GM18520 (cell line): ENCODE measurements at regions not wholly inside any gene's neighbourhood (a gene's known extent, or its start where the extent isn't known, plus 50 kb on each side); places are given as distances from the start of the nearest gene placed in this dataset.
A peak's percentile ranks its signal among the peaks of the same experiment; 100 is the strongest.
"Not testable (repeated sequence)": the region's sequence is repeated elsewhere in the genome, so short reads cannot be mapped to it uniquely, and the experiment has no call there.

Experiments used
- ATAC-seq: cut with Tn5 transposase; IDR thresholded peaks from one replicate; pipeline ENCODE4 v1.9.1; 2021; ENCODE audit not compliant: unreplicated experiment

DNA sequence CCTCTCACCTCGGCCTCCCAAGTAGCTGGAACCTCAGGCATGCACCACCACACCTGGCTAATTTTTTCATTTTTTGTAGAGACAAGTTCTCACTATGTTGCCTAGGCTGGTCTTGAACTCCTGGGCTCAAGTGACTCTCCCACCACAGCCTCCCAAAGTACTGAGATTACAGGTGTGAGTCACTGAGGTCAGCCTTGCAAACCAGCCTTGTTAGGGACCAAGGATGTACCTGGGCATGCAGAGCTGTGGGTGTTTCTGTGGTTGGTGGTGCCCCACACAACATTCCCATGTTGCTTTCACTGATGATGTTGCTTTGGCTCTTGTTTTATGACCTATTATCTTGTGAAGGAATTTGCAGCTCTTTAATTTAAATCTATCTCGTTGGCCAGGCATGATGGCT lies 54.8 kb downstream of the OTUD1 start:
- ATAC-seq = no peak

DNA sequence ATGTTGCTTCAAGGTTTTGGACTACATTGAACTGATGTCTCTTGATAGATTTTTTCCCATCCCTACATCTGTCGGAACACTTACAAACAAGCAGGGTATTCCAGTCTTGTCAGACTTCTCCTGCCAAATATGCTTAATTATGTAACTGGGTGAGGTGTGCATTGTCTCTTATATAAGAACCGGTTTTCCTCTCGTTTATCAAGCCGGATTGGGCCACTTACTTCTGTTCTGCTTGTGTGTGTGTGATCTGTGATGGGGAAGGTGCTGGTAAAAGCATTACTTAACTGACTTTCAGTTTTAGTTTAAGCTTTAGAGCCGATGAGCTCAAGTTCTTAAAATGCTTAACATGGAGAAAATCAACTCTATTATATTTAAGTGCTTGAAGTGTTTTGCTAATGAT lies 57.9 kb downstream of the OTUD1 start:
- no peak for ATAC-seq

DNA sequence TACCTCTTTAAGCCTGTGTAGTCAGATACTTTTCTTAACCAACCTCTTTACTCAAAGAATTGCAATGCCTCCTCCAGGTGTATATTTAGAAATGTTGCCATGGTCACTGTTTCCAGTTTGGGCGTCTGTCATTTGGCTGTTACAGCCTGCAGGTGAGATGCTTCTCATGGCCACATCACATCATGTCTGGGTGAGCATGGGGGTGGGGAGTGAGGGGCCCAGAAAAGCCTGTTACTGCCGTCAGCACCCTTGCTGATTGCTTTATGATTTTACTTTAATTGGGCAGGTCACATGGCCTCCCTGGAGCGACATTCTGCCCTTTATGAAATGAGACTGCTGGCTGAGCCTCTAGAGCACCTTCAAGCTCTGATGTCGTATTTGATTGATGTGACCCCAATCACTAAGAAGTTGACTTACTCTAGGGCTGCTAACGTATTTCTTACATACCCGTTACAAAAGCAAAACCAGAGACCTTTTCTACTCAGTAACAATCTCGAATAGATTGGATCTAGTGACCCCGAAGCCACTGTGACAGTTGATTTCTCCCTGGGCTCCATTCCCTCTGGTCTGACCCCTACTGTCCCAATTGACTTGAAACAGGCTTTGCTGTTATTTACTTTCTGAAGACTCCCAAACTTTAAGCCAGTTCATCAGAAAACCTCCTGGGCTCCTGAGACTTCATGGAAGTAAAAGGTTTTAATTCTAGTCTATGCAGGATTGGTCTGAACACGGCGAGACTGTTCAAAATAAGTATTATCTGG lies 60.7 kb downstream of the OTUD1 start:
- no peak for ATAC-seq

DNA sequence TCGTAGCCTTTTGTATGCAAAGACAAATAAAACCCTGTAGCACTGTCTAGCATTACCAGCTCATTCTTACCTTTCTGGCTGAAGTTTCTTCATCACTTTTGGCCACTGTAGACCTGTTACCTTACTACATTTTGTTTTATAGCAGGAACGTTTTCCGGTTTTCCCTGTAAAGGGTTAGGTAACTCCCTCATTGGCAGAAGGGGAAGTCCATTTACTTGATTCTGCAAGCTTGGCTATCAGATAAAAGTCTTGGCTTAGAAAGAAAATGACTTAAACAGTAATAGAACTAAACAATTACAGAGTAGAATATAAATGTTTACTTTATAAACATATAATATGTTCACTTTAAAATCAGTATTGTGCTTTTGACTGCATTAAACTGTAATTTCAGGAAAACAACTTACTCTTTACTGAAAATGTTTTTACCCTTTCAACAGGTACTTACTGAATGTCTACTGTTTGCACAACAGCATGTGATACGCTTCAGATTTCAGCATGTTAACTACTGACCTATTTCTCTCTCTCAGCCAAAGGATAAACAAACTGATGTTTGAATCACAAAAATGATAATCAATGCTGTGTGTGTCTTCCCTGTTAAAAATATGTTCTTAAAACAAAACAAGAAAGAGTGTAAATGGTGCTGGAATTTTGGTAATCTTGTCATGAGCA lies 67.1 kb downstream of the OTUD1 start:
- no peak for ATAC-seq

DNA sequence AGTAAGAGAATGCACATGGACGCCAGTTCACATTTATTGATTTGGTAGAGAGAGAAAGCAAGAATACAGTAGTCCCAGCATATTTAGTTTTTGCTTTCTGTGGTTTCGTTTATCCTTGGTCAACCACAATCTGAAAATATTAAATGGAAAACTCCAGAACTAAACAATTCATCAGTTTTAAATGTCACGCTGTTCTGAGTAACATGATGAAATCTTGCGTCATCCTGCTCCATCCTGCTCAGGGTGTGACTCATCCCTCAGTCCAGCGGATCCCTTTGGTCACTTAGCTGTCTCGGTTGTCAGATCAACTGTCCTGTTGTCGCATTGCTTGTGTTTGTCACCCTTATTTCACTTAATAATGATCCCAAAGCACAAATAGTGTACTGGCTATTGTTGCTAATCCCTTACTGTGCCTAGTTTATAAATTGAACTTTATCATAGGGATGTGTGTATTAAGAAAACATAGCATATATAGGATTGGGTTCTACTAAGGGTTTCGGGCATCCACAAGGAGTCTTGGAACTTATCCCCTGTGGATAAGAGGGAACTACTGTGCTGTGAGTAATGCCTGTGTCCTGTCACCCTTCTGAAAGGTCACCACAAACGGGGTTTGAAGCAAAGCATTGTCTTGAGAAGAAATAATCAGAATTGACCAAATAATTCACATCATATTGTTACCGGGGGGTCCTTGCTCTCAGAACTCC lies 73.6 kb downstream of the OTUD1 start:
- no peak for ATAC-seq

DNA sequence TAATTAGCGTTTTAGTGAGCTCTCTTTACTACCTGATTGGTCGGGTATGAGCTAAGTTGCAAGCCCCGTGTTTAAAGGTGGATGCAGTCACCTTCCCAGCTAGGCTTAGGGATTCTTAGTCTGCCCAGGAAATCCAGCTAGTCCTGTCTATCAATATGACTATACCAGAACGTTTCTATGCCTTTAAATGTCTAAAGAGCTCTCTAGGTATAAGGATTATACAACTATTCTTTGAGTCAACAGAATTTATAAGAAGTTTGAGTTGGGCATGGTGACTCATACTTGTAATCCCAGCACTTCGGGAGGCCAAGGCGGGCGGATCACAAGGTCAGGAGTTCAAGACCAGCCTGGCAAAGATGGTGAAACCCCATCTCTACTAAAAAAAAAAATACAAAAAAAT lies 74.7 kb downstream of the OTUD1 start:
- ATAC-seq = not testable (repeated sequence)

DNA sequence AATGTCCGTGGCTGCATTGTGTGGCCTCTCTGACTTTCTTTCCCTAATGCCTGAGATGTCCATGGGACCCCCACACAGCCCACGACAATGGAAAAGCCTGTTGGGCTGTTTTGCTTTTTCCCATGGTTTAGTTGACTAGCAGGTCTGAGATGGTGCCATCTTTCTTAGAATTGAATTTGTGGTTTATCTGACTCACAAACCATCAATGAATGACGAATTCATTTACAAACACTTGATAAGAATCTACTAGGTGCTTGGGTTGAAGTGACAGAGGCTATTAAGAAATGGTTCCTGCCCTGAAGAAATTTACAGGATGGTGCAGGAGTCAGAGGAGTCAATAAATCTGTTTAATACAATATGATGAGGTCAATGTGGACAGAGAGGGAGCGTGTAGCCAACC lies 75.4 kb downstream of the OTUD1 start:
- ATAC-seq = no peak

DNA sequence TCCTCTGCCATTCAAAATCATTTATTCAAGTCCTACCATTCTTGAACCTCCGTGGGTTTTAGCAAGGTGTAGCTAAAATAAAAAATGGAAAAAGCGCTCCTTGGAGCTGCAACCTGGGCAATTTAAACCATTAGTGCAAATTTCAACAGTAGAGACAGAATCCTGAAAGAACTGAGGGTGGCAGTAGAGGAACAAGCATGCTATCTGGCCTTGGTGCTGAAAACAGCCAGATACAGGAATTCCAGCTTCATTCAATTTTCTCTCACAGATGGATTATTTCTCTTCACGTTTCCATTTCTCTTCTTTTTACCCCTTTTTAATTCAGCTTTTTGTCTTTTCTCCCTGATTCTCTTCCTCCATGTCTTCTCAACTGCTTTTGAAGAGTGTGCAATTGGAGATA lies 77.7 kb downstream of the OTUD1 start:
- no peak for ATAC-seq

DNA sequence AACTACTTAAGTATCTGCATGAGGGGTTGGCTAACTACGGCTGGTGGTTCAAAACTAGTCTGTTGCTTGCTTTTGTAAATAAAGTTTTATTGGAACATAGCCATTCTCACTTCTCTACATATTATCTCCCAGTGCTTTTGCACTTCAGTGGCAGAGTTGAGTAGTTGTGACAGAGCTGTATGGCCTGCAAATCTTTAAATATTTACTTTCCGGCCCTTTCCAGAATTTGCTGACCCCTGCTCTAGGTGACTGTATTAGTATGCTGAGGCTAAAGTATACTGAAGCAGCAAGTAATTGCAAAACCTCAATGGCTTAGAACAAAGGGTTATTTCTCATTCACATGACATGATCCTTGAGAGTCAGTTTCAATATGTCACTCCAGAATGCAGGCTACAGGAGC lies 78.3 kb downstream of the OTUD1 start:
- no peak for ATAC-seq

DNA sequence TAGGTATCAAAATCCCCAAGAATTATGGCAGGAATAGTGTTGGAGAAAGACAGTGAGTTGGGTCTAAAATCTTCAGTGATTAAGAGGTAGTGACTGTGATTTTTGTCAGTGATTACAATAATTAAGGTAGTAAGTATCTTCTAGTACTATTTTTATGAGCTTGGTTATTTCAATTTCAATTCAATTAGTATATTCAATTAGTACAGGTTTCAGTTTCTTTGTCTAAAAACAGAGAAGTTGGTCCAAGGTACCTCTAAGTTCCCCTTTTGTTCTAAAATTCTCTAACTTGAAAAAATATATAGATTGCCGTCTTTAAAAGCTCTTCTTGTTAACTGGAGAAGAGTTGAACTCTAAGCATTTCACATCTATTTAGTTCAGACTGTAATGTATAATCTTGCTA lies 82.9 kb downstream of the OTUD1 start:
- no peak for ATAC-seq

DNA sequence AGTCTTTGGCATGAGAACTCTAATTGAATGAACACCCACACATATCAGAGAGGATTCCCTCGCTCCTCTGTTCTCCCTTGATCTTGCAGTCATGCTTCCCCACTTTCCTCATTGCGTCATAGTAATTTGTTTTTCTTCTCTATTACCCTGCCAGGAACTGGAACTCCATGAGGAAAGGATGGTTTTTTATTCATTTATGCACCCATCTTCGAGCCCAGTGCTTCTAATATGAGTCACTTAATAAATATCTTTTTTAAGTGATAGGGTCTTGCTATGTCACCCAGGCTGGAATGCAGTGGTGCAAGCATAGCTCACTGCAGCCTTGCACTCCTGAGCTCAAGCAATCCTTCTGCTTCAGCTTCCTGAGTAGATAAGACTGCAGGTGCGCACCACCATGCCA lies 83.5 kb downstream of the OTUD1 start:
- ATAC-seq = no peak

DNA sequence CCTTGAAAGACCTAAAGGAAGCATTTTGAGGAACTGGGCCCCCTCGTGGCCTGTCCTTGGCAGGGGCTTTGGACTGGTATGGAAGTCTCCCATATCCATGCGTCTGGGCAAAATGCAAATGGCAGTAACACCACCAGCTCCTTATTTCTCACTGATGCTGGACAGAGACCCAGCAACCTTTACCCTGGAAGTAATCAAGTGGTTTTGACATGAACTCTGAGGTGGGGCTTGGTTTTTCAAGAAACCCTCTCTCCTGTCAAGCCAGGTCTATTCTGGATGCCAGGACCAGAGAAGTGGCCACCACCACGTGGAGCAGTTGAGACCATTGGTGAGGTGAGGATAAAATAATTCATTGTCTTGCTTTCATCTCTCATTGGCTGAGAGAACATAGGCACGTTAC lies 84.4 kb downstream of the OTUD1 start:
- ATAC-seq = no peak

DNA sequence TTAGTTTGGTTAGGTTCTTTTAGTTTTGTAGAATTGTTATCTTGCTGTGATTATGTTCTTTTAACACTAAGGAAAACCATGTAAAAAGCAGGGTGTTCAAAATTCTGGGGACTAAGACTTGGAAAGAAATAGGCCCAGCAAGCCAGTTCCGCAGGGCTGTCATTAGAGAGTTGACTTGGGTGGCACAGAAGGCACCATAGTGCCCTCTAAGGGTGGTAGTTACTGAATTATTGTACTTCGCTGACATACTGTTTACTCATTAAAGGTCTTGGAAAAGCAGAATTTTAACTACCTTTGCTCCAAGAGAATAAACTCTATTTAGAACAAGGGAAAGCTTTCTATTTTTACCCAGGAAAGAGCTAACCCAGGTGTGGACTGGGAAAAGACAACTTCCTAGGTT lies 86.5 kb downstream of the OTUD1 start:
- peak; percentile 60 for ATAC-seq

DNA sequence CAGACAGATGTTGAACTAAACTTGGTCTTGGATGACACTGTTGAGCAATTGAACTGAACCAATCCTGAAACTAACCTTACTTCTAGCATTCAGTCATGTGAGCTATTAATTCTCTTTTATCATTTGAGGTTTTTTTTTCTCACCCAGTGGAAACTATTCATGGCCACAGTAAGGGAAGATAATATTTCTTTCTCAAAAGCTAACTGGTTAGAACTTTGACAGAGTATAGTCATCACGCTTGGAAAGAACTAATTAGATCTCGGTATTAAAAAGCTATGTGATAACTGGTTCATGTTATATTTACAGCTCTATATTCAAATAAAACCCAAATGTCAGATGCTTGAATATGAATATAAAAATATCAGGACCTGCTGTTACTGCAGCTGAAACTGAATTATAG lies 89.5 kb downstream of the OTUD1 start:
- no peak for ATAC-seq

DNA sequence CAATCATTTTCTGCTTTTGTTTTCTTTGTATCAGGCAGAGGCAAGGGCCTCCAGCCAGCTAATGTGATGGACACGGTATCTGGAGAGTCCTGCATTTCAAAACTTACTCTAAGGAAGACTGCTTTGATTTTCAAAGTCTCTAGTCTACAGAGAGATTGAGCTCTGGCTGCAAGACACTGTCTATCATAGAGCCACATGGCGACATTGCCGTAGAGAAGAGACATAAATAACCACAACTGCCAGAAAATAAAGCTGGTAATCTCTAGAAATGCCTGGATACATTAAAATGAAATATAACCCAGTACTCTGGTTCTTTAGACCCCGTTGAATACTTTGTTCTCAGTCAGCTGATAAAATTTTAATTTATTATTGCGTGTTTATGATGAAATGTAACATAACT lies 90.8 kb downstream of the OTUD1 start:
- no peak for ATAC-seq

DNA sequence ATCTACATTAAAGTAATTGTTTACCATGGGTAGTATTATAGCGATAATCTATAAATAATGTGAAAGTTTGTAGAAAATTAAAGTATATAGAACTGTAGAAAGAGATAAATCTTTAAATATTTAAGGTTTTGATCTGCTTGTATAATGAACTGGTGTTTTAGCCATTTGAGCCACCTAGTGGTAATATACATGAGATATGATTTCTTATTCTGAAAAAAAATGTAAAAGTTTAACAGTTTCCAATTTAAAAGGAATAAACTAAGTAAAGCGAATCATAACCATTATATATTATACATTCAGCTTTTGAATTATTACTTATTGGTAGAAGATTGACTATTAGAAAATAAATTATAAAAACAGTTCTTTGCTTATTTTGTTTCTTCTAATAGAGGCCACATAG lies 91.2 kb downstream of the OTUD1 start:
- ATAC-seq = no peak

DNA sequence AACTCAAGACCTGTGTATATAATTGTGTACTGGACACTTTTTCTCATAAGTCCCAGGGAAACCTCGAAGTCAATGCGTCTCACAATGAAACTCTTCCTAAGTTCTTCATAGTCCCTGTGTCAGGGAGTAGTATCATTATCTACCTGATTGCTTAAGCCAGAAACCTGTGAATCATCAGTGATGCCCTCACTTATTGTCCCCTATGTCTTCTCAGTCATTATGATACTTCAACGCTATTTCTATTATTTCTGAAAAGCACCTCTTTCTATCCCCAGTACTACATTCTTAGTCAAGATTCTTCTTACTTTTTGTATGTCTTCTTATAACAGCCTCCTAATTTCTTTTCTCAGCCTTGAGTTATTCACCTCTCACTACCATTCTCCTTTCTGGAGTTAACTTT lies 94.3 kb downstream of the OTUD1 start:
- no peak for ATAC-seq

DNA sequence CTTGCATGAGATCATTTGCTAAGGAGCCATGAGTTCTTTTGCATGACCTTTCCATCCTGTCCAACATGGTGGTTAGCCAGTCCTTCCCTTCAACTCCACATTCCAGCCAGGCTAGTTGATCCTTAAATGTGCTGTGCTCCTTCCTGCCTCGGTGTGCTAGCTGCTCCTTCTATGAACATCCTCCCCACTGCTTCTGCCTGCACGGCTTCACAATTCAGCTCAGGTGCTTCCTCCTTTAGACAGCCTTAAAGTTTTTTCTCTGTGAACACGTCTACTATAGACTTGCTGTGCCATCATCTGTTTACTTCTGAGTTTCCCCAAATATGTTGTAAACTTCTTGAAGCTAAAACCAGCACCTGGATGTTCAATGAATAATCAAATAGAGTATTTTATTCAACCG lies 95.5 kb downstream of the OTUD1 start:
- no peak for ATAC-seq

DNA sequence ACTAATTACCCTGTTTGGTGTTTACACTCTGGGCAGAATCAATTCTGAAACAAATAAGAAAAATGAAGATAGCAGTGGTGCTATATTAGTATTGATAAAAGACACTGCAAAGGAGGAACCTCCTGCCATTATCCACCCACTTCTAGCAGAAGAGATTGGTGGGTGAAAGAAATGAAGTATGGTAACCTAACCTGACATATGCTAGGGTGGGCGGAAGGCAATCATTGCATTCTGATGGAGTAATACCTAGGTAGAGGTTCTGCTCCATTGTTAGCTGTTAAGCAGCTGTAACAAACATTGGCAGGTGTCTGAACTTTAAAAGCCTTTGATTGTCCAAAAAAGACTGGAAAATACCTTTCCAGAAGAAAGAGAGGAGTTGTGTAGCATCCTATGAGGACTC lies 95.9 kb downstream of the OTUD1 start:
- no peak for ATAC-seq

DNA sequence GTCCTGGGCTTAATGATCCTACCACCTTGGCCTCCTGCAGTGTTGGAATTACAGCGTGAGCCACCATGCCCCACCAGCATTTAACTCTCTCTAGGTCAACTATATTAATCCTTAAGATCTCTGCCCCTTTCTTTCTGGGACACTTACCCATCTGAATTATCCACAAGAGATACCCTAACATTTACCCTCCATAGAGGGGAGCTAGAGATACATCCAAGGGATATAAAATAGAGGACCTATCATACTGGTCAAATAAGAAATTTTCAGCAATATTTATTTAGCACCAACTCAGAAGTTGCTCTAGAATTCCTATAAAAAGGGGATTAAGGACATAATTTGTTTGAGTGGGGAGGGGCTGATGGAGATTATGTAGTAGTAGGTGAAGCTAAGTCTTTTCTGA lies 96.5 kb downstream of the OTUD1 start:
- ATAC-seq = no peak

DNA sequence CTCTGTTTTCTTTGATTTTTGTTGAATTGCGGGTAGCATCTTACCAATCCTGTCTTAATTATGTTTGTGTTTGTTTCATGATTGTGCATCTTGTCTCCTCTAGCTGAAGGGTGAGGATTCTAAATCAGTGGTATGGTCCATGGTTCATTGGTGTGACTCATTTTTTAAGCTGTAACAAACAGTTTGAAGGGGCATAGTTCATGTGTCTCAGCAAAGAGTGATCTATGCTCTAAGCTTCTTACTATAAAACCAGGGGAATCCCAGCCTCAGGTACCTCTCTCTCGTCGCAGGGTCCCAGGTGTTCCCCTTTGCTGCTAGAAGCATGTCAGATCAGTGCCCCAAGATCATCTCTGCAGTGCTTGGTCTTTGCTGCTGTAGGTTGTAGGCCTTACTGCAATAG lies 100.1 kb downstream of the OTUD1 start:
- no peak for ATAC-seq

DNA sequence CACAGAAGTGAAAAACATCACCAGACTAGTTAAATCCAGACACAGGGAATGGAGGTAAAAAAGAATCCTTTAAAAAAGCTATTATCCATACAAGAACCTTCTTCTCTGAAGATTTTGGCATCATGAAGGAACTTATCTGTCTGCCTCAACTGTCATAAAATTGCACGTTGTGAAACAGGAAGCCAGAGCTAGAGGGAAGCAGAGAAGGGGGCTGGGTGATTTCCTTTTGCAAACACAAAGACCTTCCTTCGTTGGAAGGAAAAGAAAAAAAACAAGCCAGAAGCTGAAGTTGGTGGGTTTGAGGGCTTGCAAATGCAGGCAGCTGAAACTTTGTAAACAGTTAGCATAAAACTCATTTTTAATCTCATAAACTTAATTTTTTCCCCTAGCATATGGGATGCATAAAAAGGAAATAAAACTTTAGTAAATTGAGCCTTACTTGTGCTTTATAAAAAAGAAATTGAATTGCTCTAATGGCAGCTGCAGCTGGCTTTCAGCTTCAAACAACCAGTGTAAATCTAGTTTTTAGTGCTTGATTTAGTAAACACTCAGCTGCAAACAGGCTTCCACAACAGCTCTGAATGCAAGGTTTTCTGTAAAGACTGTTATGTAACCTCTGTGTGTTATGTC lies 101.6 kb downstream of the OTUD1 start:
- ATAC-seq = no peak
